Stimulated activated naive CD8-positive, alpha-beta T cell treated with anti-CD3 and anti-CD28 coated beads, Interleukin-15, amount 100 ng/mL, for 72 hours (primary cell): ENCODE measurements at regions not wholly inside any gene's neighbourhood (a gene's known extent, or its start where the extent isn't known, plus 50 kb on each side); places are given as distances from the start of the nearest gene placed in this dataset.

Source experiments
- ATAC-seq: fragments of 150-1000 bp; cut with Tn5 transposase; 2 replicates; pipeline ENCODE4 v1.10.0; 2021; ENCODE audit warnings: mild to moderate bottlenecking, moderate library complexity
- DNase-seq, 2 donors: peaks; one replicate each; pipeline ENCODE4 v3.0.0; 2021 to 2022
- H3K27ac Mint-ChIP-seq, 2 donors: one replicate each; pipeline ENCODE4 v1.8.0; 2022; ENCODE audit warnings: mild to moderate bottlenecking in 2 of 2, mixed read lengths in 2 of 2, moderate library complexity in 2 of 2
- H3K27me3 Mint-ChIP-seq: one replicate; pipeline ENCODE4 v1.8.0; 2022; ENCODE audit warnings: mixed read lengths
- H3K4me1 Mint-ChIP-seq: one replicate; pipeline ENCODE4 v1.8.0; 2022; ENCODE audit warnings: mild to moderate bottlenecking, mixed read lengths
- H3K4me3 Mint-ChIP-seq, 2 donors: one replicate each; pipeline ENCODE4 v1.8.0; 2022; ENCODE audit warnings: mild to moderate bottlenecking in 2 of 2, mixed read lengths in 2 of 2, moderate library complexity in 1 of 2
- H3K9me3 Mint-ChIP-seq, 2 donors: one replicate each; pipeline ENCODE4 v1.8.0; 2022; ENCODE audit warnings: mixed read lengths in 2 of 2

- Mint-ChIP-seq H3K27ac (peak overlapping the region in 1 of 2 donors; percentile 39), H3K4me1 (peaks cover 8% of the 10 kb centered on the region), H3K4me3 (no peak overlapping the region), H3K9me3 (no peaks in the 10 kb centered on the region), H3K27me3 (no peaks in the 10 kb centered on the region)
- ATAC-seq (peak; percentile 19), DNase-seq (no peak)
These were observed 186.3 kb downstream of the HAUS1 start for GRCh38 chr18:46290440-46291020.

- peak; percentile 43 for ATAC-seq
- no peak for DNase-seq
These were observed 187.0 kb downstream of the HAUS1 start for GRCh38 chr18:46291149-46291548.

DNA sequence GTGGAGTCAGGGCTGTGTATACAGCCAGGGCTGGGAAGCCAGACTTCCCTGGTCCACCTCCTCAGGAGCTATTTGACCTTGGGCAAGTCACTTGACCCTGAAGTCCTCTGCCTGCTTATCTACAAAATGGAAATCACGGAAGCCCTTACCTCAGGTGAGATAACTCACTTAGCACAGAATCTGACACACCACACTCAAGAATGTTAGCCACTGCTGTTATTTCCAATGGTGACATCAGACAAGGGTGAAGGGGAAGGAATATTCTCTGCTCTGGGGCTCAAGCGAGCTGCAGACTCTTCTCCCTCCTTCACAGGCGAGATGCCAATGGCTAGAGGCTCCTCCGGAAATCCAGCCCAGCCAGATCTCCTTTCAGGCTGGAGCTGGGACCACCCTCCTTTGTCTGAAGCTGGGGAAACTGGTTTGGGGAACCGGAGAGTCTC lies 189.6 kb downstream of the HAUS1 start:
- H3K4me1 Mint-ChIP-seq, result peaks cover 33% of the 10 kb centered on the region

More at GRCh38 chr18:46291149-46291548, 187.0 kb downstream of the HAUS1 start:
- no peaks in the 10 kb centered on the region for H3K9me3 Mint-ChIP-seq
- H3K27ac Mint-ChIP-seq, result no peak overlapping the region
- no peaks in the 10 kb centered on the region for H3K27me3 Mint-ChIP-seq
- peaks cover 8% of the 10 kb centered on the region for H3K4me1 Mint-ChIP-seq
- no peak overlapping the region for H3K4me3 Mint-ChIP-seq

DNA sequence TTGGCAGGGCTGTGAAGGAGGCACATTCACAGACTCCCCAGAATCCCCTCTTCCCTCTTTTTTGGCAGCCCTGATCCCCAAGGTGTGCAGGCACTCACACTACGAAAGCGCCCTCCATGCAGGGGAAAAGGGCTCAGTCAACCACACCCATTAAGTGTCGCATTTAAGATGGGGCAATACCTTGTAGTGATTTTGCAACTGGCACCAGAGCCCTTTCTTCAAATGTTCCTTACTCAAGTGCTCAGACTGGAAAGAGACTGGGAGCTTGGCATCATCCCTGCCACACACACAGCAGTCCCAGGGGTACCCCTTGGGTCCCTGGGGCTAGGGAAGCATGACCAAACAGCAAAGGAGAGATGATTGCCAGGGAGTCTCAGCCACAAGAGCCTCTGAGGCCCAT lies 190.1 kb downstream of the HAUS1 start:
- Mint-ChIP-seq H3K4me1 (peaks cover 33% of the 10 kb centered on the region), H3K4me3 (no peak overlapping the region), H3K27me3 (no peaks in the 10 kb centered on the region), H3K9me3 (no peaks in the 10 kb centered on the region), H3K27ac (no peak overlapping the region)
- DNase-seq, result no peak
- no peak for ATAC-seq

More for the DNA sequence above, 189.6 kb downstream of the HAUS1 start:
- H3K9me3 Mint-ChIP-seq, result no peaks in the 10 kb centered on the region
- H3K27ac Mint-ChIP-seq, result no peak overlapping the region
- no peak overlapping the region for H3K4me3 Mint-ChIP-seq
- no peaks in the 10 kb centered on the region for H3K27me3 Mint-ChIP-seq
- ATAC-seq (no peak), DNase-seq (no peak)

- no peak overlapping the region for H3K27ac Mint-ChIP-seq
- H3K27me3 Mint-ChIP-seq, result no peaks in the 10 kb centered on the region
- DNase-seq (no peak), ATAC-seq (no peak)
- peaks cover 33% of the 10 kb centered on the region for H3K4me1 Mint-ChIP-seq
- H3K9me3 Mint-ChIP-seq, result no peaks in the 10 kb centered on the region
- H3K4me3 Mint-ChIP-seq, result no peak overlapping the region
These were observed 190.6 kb downstream of the HAUS1 start for GRCh38 chr18:46294751-46295150.

DNA sequence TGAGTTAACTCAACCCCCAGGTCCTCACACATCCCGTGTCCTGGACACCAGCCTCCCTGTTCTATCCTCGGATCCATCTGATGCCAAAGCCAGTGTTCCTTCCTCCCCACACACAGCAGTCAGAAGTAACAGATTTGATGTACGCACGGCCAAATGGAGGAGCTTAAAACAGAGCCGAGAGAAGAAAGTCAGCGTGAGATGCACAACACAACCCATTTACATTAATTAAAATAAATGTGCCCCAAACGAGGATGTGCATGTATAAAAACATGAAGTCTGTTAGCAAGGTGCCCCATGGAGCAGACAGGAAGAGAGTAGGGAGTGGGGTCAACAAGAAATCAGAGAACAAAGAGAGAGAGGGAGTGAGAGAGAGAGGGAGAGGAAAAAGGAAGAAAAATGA lies 191.2 kb downstream of the HAUS1 start:
- Mint-ChIP-seq H3K27ac (no peak overlapping the region), H3K9me3 (no peaks in the 10 kb centered on the region), H3K4me3 (no peak overlapping the region), H3K4me1 (peaks cover 33% of the 10 kb centered on the region), H3K27me3 (no peaks in the 10 kb centered on the region)
- ATAC-seq (no peak), DNase-seq (no peak)

DNA sequence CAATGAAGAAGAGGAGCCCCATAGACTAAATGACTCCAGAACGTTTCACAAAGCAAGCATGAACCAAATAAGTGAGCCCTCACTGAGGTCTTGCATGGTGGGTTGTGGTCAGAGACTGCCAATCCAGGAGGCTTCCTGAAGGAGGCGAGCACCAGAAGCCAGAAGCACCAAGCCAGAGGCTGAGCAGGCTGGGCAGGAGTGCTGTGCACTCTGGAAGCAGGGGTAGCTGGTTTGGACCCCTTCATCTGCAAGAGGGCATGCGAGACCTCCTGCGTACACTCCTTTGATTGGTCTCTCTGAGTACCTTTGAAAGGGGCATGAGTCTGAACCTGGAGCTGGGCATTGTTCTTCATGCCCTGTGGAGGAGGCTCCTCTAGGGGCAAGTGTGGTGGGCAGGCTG lies 192.5 kb downstream of the HAUS1 start:
- no peak overlapping the region for H3K27ac Mint-ChIP-seq
- DNase-seq, result no peak
- peaks cover 25% of the 10 kb centered on the region for H3K4me1 Mint-ChIP-seq
- no peaks in the 10 kb centered on the region for H3K9me3 Mint-ChIP-seq
- no peak overlapping the region for H3K4me3 Mint-ChIP-seq
- ATAC-seq, result no peak
- peaks cover 10% of the 10 kb centered on the region for H3K27me3 Mint-ChIP-seq

DNA sequence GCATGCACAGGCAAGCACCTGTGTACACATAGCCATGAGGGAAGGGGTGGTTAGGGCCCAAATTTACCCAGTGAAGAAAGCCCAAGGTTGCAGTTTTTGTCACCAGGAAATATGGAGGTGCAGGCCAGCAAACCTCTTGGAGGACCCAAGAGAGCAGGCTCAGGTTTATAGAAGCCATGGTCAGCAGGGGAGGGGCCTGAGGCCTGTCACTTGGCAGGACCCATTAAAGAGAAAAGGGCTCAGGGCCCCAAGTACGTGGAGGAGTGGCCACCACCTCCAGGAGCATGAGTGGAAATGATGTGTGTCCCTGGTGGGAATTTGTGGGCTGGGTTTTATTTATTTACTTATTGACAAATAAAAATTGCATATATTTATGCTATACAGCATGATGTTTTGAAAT lies 192.9 kb downstream of the HAUS1 start:
- ATAC-seq (no peak), DNase-seq (no peak)
- H3K27me3 Mint-ChIP-seq, result peaks cover 15% of the 10 kb centered on the region
- no peak overlapping the region for H3K4me3 Mint-ChIP-seq
- peaks cover 25% of the 10 kb centered on the region for H3K4me1 Mint-ChIP-seq
- no peaks in the 10 kb centered on the region for H3K9me3 Mint-ChIP-seq
- H3K27ac Mint-ChIP-seq, result no peak overlapping the region

- Mint-ChIP-seq H3K4me3 (no peak overlapping the region), H3K27me3 (peaks cover 20% of the 10 kb centered on the region), H3K27ac (no peak overlapping the region), H3K4me1 (peaks cover 29% of the 10 kb centered on the region), H3K9me3 (no peaks in the 10 kb centered on the region)
- ATAC-seq, result peak; percentile 73
- DNase-seq, result peak; percentile 24 to 28
These were observed 193.4 kb downstream of the HAUS1 start for GRCh38 chr18:46297621-46298020.

- ATAC-seq (no peak), DNase-seq (no peak)
- H3K9me3 Mint-ChIP-seq, result no peaks in the 10 kb centered on the region
- no peak overlapping the region for H3K4me3 Mint-ChIP-seq
- peaks cover 26% of the 10 kb centered on the region for H3K27me3 Mint-ChIP-seq
- peak overlapping the region in 1 of 2 donors; percentile 54 for H3K27ac Mint-ChIP-seq
- H3K4me1 Mint-ChIP-seq, result peaks cover 33% of the 10 kb centered on the region
These were observed 194.3 kb downstream of the HAUS1 start for GRCh38 chr18:46298511-46298910.

- no peak for ATAC-seq
- peaks cover 34% of the 10 kb centered on the region for H3K27me3 Mint-ChIP-seq
- H3K4me3 Mint-ChIP-seq, result no peak overlapping the region
- peaks cover 33% of the 10 kb centered on the region for H3K4me1 Mint-ChIP-seq
- DNase-seq, result no peak
- no peaks in the 10 kb centered on the region for H3K9me3 Mint-ChIP-seq
- H3K27ac Mint-ChIP-seq, result no peak overlapping the region
These were observed 195.4 kb downstream of the HAUS1 start for GRCh38 chr18:46299465-46300008.

DNA sequence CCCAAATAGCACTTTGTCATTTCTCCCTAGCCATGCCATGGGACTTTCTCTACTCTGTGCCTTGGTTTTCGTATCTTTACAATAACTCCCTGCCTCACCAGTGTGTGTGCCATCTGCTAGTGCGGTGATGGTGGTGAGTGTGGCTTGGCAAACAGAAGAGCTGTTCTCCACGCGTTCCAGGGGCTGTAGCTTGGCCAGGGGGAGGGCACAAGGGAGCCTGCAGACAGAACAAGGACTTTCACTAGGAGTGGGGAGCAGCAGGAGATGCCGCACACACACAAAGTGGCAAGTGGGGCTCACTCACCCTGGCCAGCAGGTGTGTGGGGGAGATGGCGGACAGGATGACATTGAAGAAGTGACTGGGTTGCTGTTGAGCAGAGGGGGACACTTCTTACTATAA lies 196.9 kb downstream of the HAUS1 start:
- H3K4me3 Mint-ChIP-seq, result no peak overlapping the region
- ATAC-seq (no peak), DNase-seq (no peak)
- peaks cover 33% of the 10 kb centered on the region for H3K4me1 Mint-ChIP-seq
- H3K9me3 Mint-ChIP-seq, result peaks cover 0 to under 1% of the 10 kb centered on the region in 2 donors
- H3K27ac Mint-ChIP-seq, result peak overlapping the region in 1 of 2 donors; percentile 83
- peaks cover 34% of the 10 kb centered on the region for H3K27me3 Mint-ChIP-seq

- Mint-ChIP-seq H3K9me3 (peaks cover 4 to 6% of the 10 kb centered on the region in 2 donors), H3K27me3 (peaks cover 34% of the 10 kb centered on the region), H3K27ac (no peak overlapping the region), H3K4me1 (peaks cover 28% of the 10 kb centered on the region), H3K4me3 (no peak overlapping the region)
- ATAC-seq (no peak), DNase-seq (no peak)
These were observed 197.4 kb downstream of the HAUS1 start for GRCh38 chr18:46301571-46301970.

- H3K27me3 Mint-ChIP-seq, result peaks cover 34% of the 10 kb centered on the region
- DNase-seq, result no peak
These were observed 198.6 kb downstream of the HAUS1 start for GRCh38 chr18:46302528-46303485.

GRCh38 chr18:46310258-46310657 lies 206.1 kb downstream of the HAUS1 start:
- Mint-ChIP-seq H3K4me1 (no peaks in the 10 kb centered on the region), H3K27me3 (no peaks in the 10 kb centered on the region), H3K27ac (no peak overlapping the region), H3K4me3 (no peak overlapping the region), H3K9me3 (peaks cover 11 to 14% of the 10 kb centered on the region in 2 donors)
- no peak for DNase-seq
- no peak for ATAC-seq

More at GRCh38 chr18:46302528-46303485, 198.6 kb downstream of the HAUS1 start:
- Mint-ChIP-seq H3K27ac (peak overlapping the region in 1 of 2 donors; percentile 2), H3K4me3 (no peak overlapping the region), H3K9me3 (peaks cover 11 to 14% of the 10 kb centered on the region in 2 donors), H3K4me1 (peaks cover 16% of the 10 kb centered on the region)
- no peak for ATAC-seq
